ENCODE measurements at regions not wholly inside any gene's neighbourhood (a gene's known extent, or its start where the extent isn't known, plus 50 kb on each side); places are given as distances from the start of the nearest gene placed in this dataset.

DNA sequence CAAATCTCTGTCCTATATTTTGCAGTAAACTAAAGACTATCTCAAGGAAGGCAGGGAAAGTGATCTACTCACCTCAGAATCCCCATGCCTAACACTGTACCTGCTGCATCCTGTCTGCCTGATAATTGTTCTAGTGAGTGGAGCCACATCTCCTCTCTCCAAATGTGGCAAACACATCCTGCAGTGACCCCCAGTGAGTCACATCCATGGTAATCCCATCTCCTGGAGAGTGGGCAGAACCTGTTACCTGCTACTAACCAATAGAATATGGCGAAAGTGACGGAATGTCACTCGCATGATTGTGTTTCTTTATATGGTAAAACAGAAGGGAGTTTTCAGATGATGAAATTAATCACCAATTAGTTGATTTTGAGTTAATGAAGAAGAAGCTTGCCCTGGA, 353.8 kb upstream of the DLGAP1 start:
- no peaks in the 10 kb centered on the region for H3K4me1 ChIP-seq (ENCODE audit: insufficient read depth, low read length, severe bottlenecking)
- H3K9ac ChIP-seq (ENCODE audit: low read length): no peak overlapping the region
- TF ChIP-seq, protein P1, sequence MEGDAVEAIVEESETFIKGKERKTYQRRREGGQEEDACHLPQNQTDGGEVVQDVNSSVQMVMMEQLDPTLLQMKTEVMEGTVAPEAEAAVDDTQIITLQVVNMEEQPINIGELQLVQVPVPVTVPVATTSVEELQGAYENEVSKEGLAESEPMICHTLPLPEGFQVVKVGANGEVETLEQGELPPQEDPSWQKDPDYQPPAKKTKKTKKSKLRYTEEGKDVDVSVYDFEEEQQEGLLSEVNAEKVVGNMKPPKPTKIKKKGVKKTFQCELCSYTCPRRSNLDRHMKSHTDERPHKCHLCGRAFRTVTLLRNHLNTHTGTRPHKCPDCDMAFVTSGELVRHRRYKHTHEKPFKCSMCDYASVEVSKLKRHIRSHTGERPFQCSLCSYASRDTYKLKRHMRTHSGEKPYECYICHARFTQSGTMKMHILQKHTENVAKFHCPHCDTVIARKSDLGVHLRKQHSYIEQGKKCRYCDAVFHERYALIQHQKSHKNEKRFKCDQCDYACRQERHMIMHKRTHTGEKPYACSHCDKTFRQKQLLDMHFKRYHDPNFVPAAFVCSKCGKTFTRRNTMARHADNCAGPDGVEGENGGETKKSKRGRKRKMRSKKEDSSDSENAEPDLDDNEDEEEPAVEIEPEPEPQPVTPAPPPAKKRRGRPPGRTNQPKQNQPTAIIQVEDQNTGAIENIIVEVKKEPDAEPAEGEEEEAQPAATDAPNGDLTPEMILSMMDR (IDR thresholded peaks at IDR 0.05; ENCODE audit: low read length): no peak
- no peak for TF ChIP-seq EZH2 (IDR thresholded peaks at IDR 0.05; ENCODE audit: borderline replicate concordance, low read length)
- no peak overlapping the region for H3K27ac ChIP-seq (ENCODE audit: low read depth, low read length, poor library complexity, severe bottlenecking)
- H3K79me2 ChIP-seq (ENCODE audit: insufficient read depth, low read length): no peaks in the 10 kb centered on the region
- no peaks in the 10 kb centered on the region for H3K27me3 ChIP-seq (ENCODE audit: insufficient read depth, low read length)
- H3F3A ChIP-seq (ENCODE audit: insufficient read depth, low read length): no peaks in the 10 kb centered on the region
- no peaks in the 10 kb centered on the region for H4K20me1 ChIP-seq (ENCODE audit: insufficient read depth, low read length)
- H3K36me3 ChIP-seq (ENCODE audit: insufficient read depth, low read length): no peaks in the 10 kb centered on the region
- H3K4me2 ChIP-seq (ENCODE audit: low read length): no peak overlapping the region
- H3K9me3 ChIP-seq (ENCODE audit: low read length): no peaks in the 10 kb centered on the region
- no peak overlapping the region for H3K4me3 ChIP-seq (ENCODE audit: low read depth, low read length, poor library complexity, severe bottlenecking)
- no peak overlapping the region for H2AFZ ChIP-seq (ENCODE audit: low read length)
- H3K9me2 ChIP-seq (ENCODE audit: low read depth, low read length): no peaks in the 10 kb centered on the region

DNA sequence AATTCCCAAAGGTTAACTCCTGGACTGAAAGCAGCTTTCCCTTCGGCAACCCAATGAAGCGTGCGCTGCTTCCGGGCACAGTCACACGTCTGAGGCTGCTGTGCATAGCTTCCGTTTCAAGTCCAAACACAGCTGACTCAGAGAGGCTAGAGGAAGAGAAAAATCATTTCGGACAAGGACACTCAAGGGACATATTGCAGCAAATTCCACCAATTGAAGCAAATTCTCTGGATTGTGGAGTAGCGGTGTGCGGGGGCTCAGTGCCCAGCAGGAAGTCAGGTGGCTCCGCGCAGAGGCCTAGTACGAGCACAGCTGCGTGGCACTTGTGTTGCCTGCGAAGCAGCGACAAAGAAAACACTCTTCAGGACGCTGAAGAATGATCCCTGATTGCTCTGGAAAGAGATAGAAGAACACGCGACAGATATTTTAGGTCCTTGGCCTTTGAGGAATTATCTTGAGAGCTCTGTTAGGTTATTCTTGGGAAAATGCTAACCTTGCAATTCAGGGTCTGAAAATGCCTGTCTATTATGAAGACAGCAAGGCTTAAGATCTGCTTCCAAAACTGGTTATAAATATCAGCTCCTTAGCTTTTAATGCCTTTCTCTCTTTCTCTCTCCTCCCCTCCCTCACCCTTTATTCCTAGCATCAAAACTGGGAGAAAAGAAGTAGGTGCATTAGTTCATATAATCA, 352.6 kb upstream of the DLGAP1 start:
- no peaks in the 10 kb centered on the region for H3K79me2 ChIP-seq (ENCODE audit: insufficient read depth, low read length)
- H3K27me3 ChIP-seq (ENCODE audit: insufficient read depth, low read length): no peaks in the 10 kb centered on the region
- H3K9me2 ChIP-seq (ENCODE audit: low read depth, low read length): no peaks in the 10 kb centered on the region
- H2AFZ ChIP-seq (ENCODE audit: low read length): no peak overlapping the region
- no peaks in the 10 kb centered on the region for H3F3A ChIP-seq (ENCODE audit: insufficient read depth, low read length)
- no peaks in the 10 kb centered on the region for H4K20me1 ChIP-seq (ENCODE audit: insufficient read depth, low read length)
- H3K36me3 ChIP-seq (ENCODE audit: insufficient read depth, low read length): no peaks in the 10 kb centered on the region
- no peaks in the 10 kb centered on the region for H3K4me1 ChIP-seq (ENCODE audit: insufficient read depth, low read length, severe bottlenecking)
- H3K9ac ChIP-seq (ENCODE audit: low read length): no peak overlapping the region
- TF ChIP-seq, protein P1 (IDR thresholded peaks at IDR 0.05; ENCODE audit: low read length): no peak
- TF ChIP-seq EZH2 (IDR thresholded peaks at IDR 0.05; ENCODE audit: borderline replicate concordance, low read length): no peak
- no peak overlapping the region for H3K4me3 ChIP-seq (ENCODE audit: low read depth, low read length, poor library complexity, severe bottlenecking)
- no peaks in the 10 kb centered on the region for H3K9me3 ChIP-seq (ENCODE audit: low read length)
- H3K4me2 ChIP-seq (ENCODE audit: low read length): no peak overlapping the region
- H3K27ac ChIP-seq (ENCODE audit: low read depth, low read length, poor library complexity, severe bottlenecking): no peak overlapping the region

DNA sequence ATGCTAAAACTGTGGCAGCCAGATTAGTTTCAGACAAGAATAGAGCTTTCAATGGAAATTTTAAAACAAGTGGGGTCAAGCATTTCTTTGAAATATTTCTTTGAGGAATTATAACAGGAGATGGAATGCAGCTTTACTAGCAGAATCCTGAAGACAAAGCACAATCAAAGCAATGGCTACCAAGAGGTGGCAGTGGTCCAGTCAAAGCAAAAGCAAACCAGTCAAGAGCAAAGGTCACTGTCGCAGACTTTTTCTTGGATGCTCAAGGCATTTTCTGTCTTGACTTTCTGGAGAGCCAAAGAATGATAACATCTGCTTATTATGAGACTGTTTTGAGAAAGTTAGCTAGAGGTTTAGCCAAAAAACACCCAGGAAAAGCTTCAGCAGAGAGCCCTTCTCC, 351.2 kb upstream of the DLGAP1 start:
- H3K27me3 ChIP-seq (ENCODE audit: insufficient read depth, low read length): no peaks in the 10 kb centered on the region
- no peak overlapping the region for H3K4me3 ChIP-seq (ENCODE audit: low read depth, low read length, poor library complexity, severe bottlenecking)
- no peaks in the 10 kb centered on the region for H3F3A ChIP-seq (ENCODE audit: insufficient read depth, low read length)
- no peaks in the 10 kb centered on the region for H3K36me3 ChIP-seq (ENCODE audit: insufficient read depth, low read length)
- no peaks in the 10 kb centered on the region for H3K9me2 ChIP-seq (ENCODE audit: low read depth, low read length)
- H2AFZ ChIP-seq (ENCODE audit: low read length): no peak overlapping the region
- no peaks in the 10 kb centered on the region for H4K20me1 ChIP-seq (ENCODE audit: insufficient read depth, low read length)
- H3K4me1 ChIP-seq (ENCODE audit: insufficient read depth, low read length, severe bottlenecking): no peaks in the 10 kb centered on the region
- no peak overlapping the region for H3K27ac ChIP-seq (ENCODE audit: low read depth, low read length, poor library complexity, severe bottlenecking)
- TF ChIP-seq, protein P1 (IDR thresholded peaks at IDR 0.05; ENCODE audit: low read length): no peak
- TF ChIP-seq EZH2 (IDR thresholded peaks at IDR 0.05; ENCODE audit: borderline replicate concordance, low read length): no peak
- no peak overlapping the region for H3K9ac ChIP-seq (ENCODE audit: low read length)
- no peaks in the 10 kb centered on the region for H3K9me3 ChIP-seq (ENCODE audit: low read length)
- H3K79me2 ChIP-seq (ENCODE audit: insufficient read depth, low read length): no peaks in the 10 kb centered on the region
- H3K4me2 ChIP-seq (ENCODE audit: low read length): no peak overlapping the region
